KMS-11 (cell line): ENCODE measurements at regions not wholly inside any gene's neighbourhood (a gene's known extent, or its start where the extent isn't known, plus 50 kb on each side); places are given as distances from the start of the nearest gene placed in this dataset.

Source experiments
- H2AFZ ChIP-seq: fragments of 200-600 bp; sonication (generic); 2 replicates; pipeline ENCODE4 v1.6.1; 2016; ENCODE audit warnings: antibody characterized with exemption, mixed run types, low read depth
- H3K27ac ChIP-seq: fragments of 200-600 bp; sonication (generic); 2 replicates; pipeline ENCODE4 v1.6.1; 2016; ENCODE audit warnings: mild to moderate bottlenecking, mixed run types
- H3K27me3 ChIP-seq: fragments of 200-600 bp; sonication (generic); 2 replicates; pipeline ENCODE4 v1.6.1; 2017; ENCODE audit warnings: mild to moderate bottlenecking, low read depth, mixed run types, moderate library complexity; ENCODE audit not compliant: insufficient read depth
- H3K36me3 ChIP-seq: fragments of 200-600 bp; sonication (generic); 2 replicates; pipeline ENCODE4 v1.6.1; 2017; ENCODE audit warnings: mild to moderate bottlenecking, mixed run types; ENCODE audit not compliant: insufficient read depth
- H3K4me1 ChIP-seq: fragments of 200-600 bp; sonication (generic); 2 replicates; pipeline ENCODE4 v1.6.1; 2016; ENCODE audit warnings: mild to moderate bottlenecking, low read depth, mixed run types; ENCODE audit not compliant: poor library complexity, severe bottlenecking
- H3K4me2 ChIP-seq: fragments of 200-600 bp; sonication (generic); 2 replicates; pipeline ENCODE4 v1.7.0; 2016; ENCODE audit warnings: mild to moderate bottlenecking, mixed run types
- H3K4me3 ChIP-seq: fragments of 200-600 bp; sonication (generic); IDR thresholded peaks from 2 replicates; pipeline ENCODE4 v1.6.1; 2017; ENCODE audit warnings: low read depth, low read length, mixed read lengths; ENCODE audit not compliant: insufficient read depth
- H3K79me2 ChIP-seq: fragments of 200-600 bp; sonication (generic); 2 replicates; pipeline ENCODE4 v1.6.1; 2016; ENCODE audit warnings: low read depth, mixed run types; ENCODE audit not compliant: insufficient read depth
- H3K9ac ChIP-seq: fragments of 200-600 bp; sonication (generic); 2 replicates; pipeline ENCODE4 v1.6.1; 2016; ENCODE audit warnings: mild to moderate bottlenecking, mixed run types
- H4K20me1 ChIP-seq: fragments of 200-600 bp; sonication (generic); 2 replicates; pipeline ENCODE4 v1.6.1; 2016; ENCODE audit warnings: mild to moderate bottlenecking, mixed run types; ENCODE audit not compliant: insufficient read depth
- CTCF ChIP-seq: fragments of 200-600 bp; sonication (generic); conservative IDR thresholded peaks from 2 replicates; pipeline ENCODE4 v1.6.1; 2017; ENCODE audit warnings: low read depth, mild to moderate bottlenecking, antibody characterized with exemption, low read length, moderate library complexity, mixed read lengths

- Histone ChIP-seq H3K9ac (no peak overlapping the region), H3K27me3 (no peaks in the 10 kb centered on the region), H3K4me2 (no peak overlapping the region), H3K79me2 (no peaks in the 10 kb centered on the region), H4K20me1 (no peaks in the 10 kb centered on the region), H3K4me3 (no peak overlapping the region), H3K4me1 (no peaks in the 10 kb centered on the region), H3K27ac (no peak overlapping the region), H2AFZ (no peak overlapping the region), H3K36me3 (no peaks in the 10 kb centered on the region)
- TF ChIP-seq CTCF: no peak
These were observed 51.4 kb upstream of the SGCG start for GRCh38 chr13:23129331-23129730.
